A673 (cell line): ENCODE measurements at regions not wholly inside any gene's neighbourhood (a gene's known extent, or its start where the extent isn't known, plus 50 kb on each side); places are given as distances from the start of the nearest gene placed in this dataset.

Experiments used
- BruUV-seq: library from RNA; stranded (reverse); fragments of 400-500 nt; replicated peaks from 2 replicates; lab custom pipeline; 2021; lab: Mats Ljungman, UMichigan
- CTCF ChIA-PET: fragments of 300-600 bp; sonication (Branson Sonifier 250); formaldehyde crosslinking; loops from one replicate; lab custom pipeline; 2022; ENCODE audit warnings: antibody characterized with exemption; lab: Charles Lee
- POLR2A ChIA-PET: fragments of 300-600 bp; sonication (Branson Sonifier 250); formaldehyde crosslinking; loops from one replicate; lab custom pipeline; 2022; ENCODE audit warnings: antibody characterized with exemption; ENCODE audit not compliant: low non-redundant PET; lab: Charles Lee
- DNase-seq: peaks from one replicate; pipeline ENCODE4 v3.0.0-alpha.2; 2015; ENCODE audit warnings: low spot score
- H3K27ac ChIP-seq: fragments of 200-600 bp; sonication (generic); 2 replicates; pipeline ENCODE4 v1.5.1; 2016; ENCODE audit warnings: mixed run types, low read depth, mild to moderate bottlenecking, mixed read lengths, antibody characterized with exemption, low read length; ENCODE audit not compliant: poor library complexity, severe bottlenecking
- H3K27me3 ChIP-seq: fragments of 200-600 bp; sonication (generic); replicated peaks from 2 replicates; pipeline ENCODE4 v1.6.1; 2017; ENCODE audit warnings: mixed run types, low read depth, mild to moderate bottlenecking, mixed read lengths, antibody characterized with exemption, low read length; ENCODE audit not compliant: insufficient read depth, poor library complexity
- H3K36me3 ChIP-seq: fragments of 200-600 bp; sonication (generic); 2 replicates; pipeline ENCODE4 v1.6.1; 2016; ENCODE audit warnings: mixed run types, mild to moderate bottlenecking, mixed read lengths, antibody characterized with exemption, low read length; ENCODE audit not compliant: insufficient read depth, poor library complexity, severe bottlenecking
- H3K4me1 ChIP-seq: fragments of 200-600 bp; sonication (generic); 2 replicates; pipeline ENCODE4 v1.6.1; 2017; ENCODE audit warnings: mixed run types, mild to moderate bottlenecking, mixed read lengths, antibody characterized with exemption, low read length; ENCODE audit not compliant: insufficient read depth, poor library complexity, severe bottlenecking
- H3K4me3 ChIP-seq: fragments of 200-600 bp; sonication (generic); 2 replicates; pipeline ENCODE4 v1.5.1; 2016; ENCODE audit warnings: low read depth, mixed run types, mild to moderate bottlenecking, mixed read lengths, low read length; ENCODE audit not compliant: poor library complexity, severe bottlenecking
- H3K9me3 ChIP-seq: fragments of 200-600 bp; sonication (generic); 2 replicates; pipeline ENCODE4 v1.6.1; 2016; ENCODE audit warnings: mixed run types, low read depth, mild to moderate bottlenecking, mixed read lengths, antibody characterized with exemption, low read length; ENCODE audit not compliant: poor library complexity, severe bottlenecking
- CTCF ChIP-seq: fragments of 300-800, 200-600 bp; sonication (generic); conservative IDR thresholded peaks from 2 replicates; pipeline ENCODE4 v1.5.1; 2017; ENCODE audit warnings: low read depth, mild to moderate bottlenecking, antibody characterized with exemption, low read length, moderate library complexity, mixed read lengths
- EZH2 ChIP-seq: fragments of 200-600 bp; sonication (generic); IDR thresholded peaks from 2 replicates; pipeline ENCODE4 v1.6.1; 2017; ENCODE audit warnings: borderline replicate concordance, low read depth, mild to moderate bottlenecking, mixed read lengths, antibody characterized with exemption, low read length; ENCODE audit not compliant: poor library complexity, severe bottlenecking
- intact Hi-C: fragments of 100-400 bp; cut with micrococcal nuclease; formaldehyde crosslinking; loops from one replicate; pipeline ENCODE4 v1.10.0; 2022; ENCODE audit not compliant: unreplicated experiment

GRCh38 chr6:4370066-4370465 lies 234.7 kb upstream of the ECI2 start:
- BruUV-seq = no TSS peak
- DNase-seq = no peak
- no peaks in the 10 kb centered on the region for H3K36me3 ChIP-seq
- intact Hi-C loops = no loop called here
- no peak for TF ChIP-seq CTCF
- TF ChIP-seq EZH2 = no peak
- no peaks in the 10 kb centered on the region for H3K27me3 ChIP-seq
- POLR2A ChIA-PET = no interaction called here
- CTCF ChIA-PET = no interaction called here
- H3K9me3 ChIP-seq = no peaks in the 10 kb centered on the region
- H3K27ac ChIP-seq = no peak overlapping the region
- H3K4me3 ChIP-seq = no peak overlapping the region
- H3K4me1 ChIP-seq = no peaks in the 10 kb centered on the region

- no TSS peak for BruUV-seq
- Histone ChIP-seq H3K36me3 (no peaks in the 10 kb centered on the region), H3K27me3 (no peaks in the 10 kb centered on the region), H3K4me3 (no peak overlapping the region), H3K9me3 (no peaks in the 10 kb centered on the region), H3K4me1 (no peaks in the 10 kb centered on the region), H3K27ac (no peak overlapping the region)
- intact Hi-C loops = no loop called here
- POLR2A ChIA-PET = no interaction called here
- no peak for DNase-seq
- CTCF ChIA-PET = no interaction called here
- no peak for TF ChIP-seq EZH2
- no peak for TF ChIP-seq CTCF
Measured at GRCh38 chr6:4369616-4370015, 234.2 kb upstream of the ECI2 start.

GRCh38 chr6:4368649-4369048 lies 233.3 kb upstream of the ECI2 start:
- no peak overlapping the region for H3K27ac ChIP-seq
- no peaks in the 10 kb centered on the region for H3K36me3 ChIP-seq
- no TSS peak for BruUV-seq
- H3K9me3 ChIP-seq = no peaks in the 10 kb centered on the region
- H3K27me3 ChIP-seq = no peaks in the 10 kb centered on the region
- TF ChIP-seq CTCF (no peak), EZH2 (no peak)
- no peak overlapping the region for H3K4me3 ChIP-seq
- ChIA-PET CTCF (no interaction called here), POLR2A (no interaction called here)
- H3K4me1 ChIP-seq = no peaks in the 10 kb centered on the region
- DNase-seq = no peak
- intact Hi-C loops = no loop called here
